ENCODE measurements at regions not wholly inside any gene's neighbourhood (a gene's known extent, or its start where the extent isn't known, plus 50 kb on each side); places are given as distances from the start of the nearest gene placed in this dataset.

DNA sequence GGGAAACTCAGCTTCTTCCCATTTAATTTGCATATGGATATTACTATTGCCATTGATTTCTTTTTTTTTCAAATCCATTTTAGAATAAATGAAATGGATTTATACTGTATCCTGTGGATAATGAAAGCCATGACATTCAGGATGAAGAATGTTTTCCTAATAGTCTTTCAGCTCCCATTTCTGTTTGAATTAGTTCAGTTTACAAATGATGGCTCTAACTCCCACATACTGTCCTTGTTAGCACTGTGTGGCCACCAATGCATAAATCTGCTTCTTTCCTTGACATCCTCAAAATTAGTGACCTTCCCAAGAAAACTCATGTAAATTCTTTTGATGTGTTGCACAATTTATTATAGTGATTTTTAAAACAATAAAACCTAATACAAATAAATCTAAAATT is 693.2 kb upstream of the GJE1 start:
- FAIRE-seq, result no peak
- TF ChIP-seq POLR2A (IDR thresholded peaks at IDR 0.05; ENCODE audit: low read depth, low read length), result no peak
- DNase-seq (ENCODE audit: insufficient read length, low spot score), result no peak

GRCh38 chr6:141437685-141438084 is 695.0 kb upstream of the GJE1 start:
- FAIRE-seq (no peak), DNase-seq (ENCODE audit: insufficient read length, low spot score) (no peak)
- TF ChIP-seq POLR2A (IDR thresholded peaks at IDR 0.05; ENCODE audit: low read depth, low read length), result no peak

DNA sequence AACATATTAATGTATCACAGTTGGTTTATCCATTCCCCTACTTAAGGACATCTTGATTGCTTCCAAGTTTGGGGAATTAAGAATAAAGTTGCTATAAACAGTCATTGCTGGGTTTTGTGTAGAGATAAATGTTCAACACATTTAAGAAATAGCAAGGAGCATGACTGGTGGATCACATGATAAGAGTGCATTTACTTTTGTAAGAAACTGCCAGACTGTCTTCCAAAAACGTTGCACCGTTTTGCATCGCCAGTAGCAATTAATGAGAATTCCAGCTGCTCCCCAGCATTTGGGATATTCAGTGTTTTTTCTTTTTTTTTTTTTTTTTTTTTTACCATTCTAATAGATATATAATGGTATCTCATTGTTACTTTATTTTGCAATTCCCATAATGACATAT is 695.7 kb upstream of the GJE1 start:
- DNase-seq (ENCODE audit: insufficient read length, low spot score), result no peak
- FAIRE-seq, result no peak

GRCh38 chr6:141426400-141426980 is 706.2 kb upstream of the GJE1 start:
- no peak for DNase-seq (ENCODE audit: insufficient read length, low spot score)
- FAIRE-seq, result no peak
- no peak for TF ChIP-seq POLR2A (IDR thresholded peaks at IDR 0.05; ENCODE audit: low read depth, low read length)

More for the DNA sequence above, 695.7 kb upstream of the GJE1 start:
- no peak for TF ChIP-seq POLR2A (IDR thresholded peaks at IDR 0.05; ENCODE audit: low read depth, low read length)

GRCh38 chr6:141421378-141421777 is 711.3 kb upstream of the GJE1 start:
- FAIRE-seq, result peak; percentile 87
- no peak for TF ChIP-seq POLR2A (IDR thresholded peaks at IDR 0.05; ENCODE audit: low read depth, low read length)
- DNase-seq (ENCODE audit: insufficient read length, low spot score), result no peak

DNA sequence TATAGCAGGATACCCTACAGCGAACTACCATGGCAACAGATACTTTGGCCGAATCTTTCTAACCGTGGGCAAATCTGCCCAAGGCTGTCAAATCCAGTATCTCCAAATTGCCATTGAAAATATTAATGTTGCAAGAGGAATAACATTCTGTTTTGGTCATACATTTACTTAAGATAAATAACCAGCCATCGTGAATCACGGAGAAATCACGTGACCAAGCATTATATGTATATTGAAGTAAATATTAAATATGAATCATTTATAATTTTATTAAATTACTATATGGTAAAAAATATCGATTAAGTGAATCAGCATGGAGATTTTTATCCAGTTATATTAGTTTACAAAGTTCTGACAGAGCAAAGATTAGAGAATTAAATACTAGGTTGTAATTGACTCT is 714.6 kb upstream of the GJE1 start:
- no peak for FAIRE-seq
- TF ChIP-seq POLR2A (IDR thresholded peaks at IDR 0.05; ENCODE audit: low read depth, low read length), result no peak
- DNase-seq (ENCODE audit: insufficient read length, low spot score), result no peak

DNA sequence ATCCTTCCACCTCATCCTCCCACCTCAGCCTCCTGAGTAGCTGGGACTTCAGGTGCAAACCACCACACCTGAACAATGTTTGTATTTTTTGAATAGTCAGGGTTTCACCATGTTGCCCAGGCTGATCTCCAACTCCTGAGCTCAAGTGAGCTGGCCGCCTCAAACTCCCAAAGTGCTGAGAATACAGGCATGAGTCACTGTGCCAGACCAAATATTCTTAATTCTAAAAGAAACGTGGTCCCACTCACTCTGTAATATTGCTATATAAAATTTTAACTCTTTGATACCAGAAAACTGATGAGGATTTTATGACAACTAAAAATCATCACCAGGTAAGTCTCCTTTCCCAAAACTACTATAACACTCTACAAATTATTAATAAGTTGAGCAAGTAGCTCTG is 716.8 kb upstream of the GJE1 start:
- no peak for FAIRE-seq
- no peak for TF ChIP-seq POLR2A (IDR thresholded peaks at IDR 0.05; ENCODE audit: low read depth, low read length)
- DNase-seq (ENCODE audit: insufficient read length, low spot score), result no peak

- TF ChIP-seq POLR2A (IDR thresholded peaks at IDR 0.05; ENCODE audit: low read depth, low read length), result no peak
- DNase-seq (ENCODE audit: insufficient read length, low spot score), result no peak
- FAIRE-seq, result no peak
Measured at GRCh38 chr6:141413196-141413595, 719.5 kb upstream of the GJE1 start.

DNA sequence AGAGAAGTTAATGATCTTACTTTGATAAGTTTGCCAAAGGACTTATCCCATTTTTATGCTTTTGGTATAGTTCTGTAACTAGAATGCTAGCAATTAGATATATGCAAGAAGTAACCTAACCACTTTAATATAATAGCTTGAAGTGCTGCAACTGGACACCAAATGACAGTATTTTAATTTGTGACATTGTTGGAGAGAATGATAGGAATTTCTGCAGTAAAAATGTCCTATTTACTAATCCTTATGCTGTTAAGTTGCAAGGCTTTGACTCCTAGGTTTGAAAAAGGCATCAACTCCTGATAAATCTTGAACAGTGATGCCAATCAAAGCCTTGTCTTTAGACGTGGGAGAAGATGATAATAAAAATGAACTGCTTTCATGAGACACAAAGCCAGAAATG is 726.0 kb upstream of the GJE1 start:
- DNase-seq (ENCODE audit: insufficient read length, low spot score) (no peak), FAIRE-seq (no peak)
- TF ChIP-seq POLR2A (IDR thresholded peaks at IDR 0.05; ENCODE audit: low read depth, low read length), result no peak

- DNase-seq (ENCODE audit: insufficient read length, low spot score), result no peak
- TF ChIP-seq POLR2A (IDR thresholded peaks at IDR 0.05; ENCODE audit: low read depth, low read length), result no peak
- FAIRE-seq, result no peak
Measured at GRCh38 chr6:141403827-141404226, 728.9 kb upstream of the GJE1 start.

DNA sequence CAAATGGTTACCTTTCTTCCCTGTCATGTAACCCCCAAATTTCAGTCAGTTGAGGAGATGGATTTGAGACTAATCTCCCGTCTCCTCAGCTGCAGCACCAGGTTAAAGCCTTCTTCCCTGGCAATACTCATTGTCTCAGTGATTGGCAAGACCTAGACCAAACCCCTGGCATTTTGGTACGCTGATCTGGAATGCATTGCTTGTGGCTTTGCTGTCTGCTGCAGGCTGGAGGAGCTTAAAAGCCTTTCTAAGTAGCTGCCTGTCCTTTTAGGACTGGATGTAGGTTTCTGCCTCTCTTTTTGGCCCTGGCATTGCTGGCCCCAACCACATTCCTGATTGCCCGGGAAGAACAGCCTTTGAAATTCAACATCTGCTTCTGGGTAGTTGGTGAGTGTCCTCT is 729.6 kb upstream of the GJE1 start:
- TF ChIP-seq POLR2A (IDR thresholded peaks at IDR 0.05; ENCODE audit: low read depth, low read length), result no peak
- DNase-seq (ENCODE audit: insufficient read length, low spot score) (no peak), FAIRE-seq (no peak)

GRCh38 chr6:141402489-141402888 is 730.2 kb upstream of the GJE1 start:
- no peak for FAIRE-seq

DNA sequence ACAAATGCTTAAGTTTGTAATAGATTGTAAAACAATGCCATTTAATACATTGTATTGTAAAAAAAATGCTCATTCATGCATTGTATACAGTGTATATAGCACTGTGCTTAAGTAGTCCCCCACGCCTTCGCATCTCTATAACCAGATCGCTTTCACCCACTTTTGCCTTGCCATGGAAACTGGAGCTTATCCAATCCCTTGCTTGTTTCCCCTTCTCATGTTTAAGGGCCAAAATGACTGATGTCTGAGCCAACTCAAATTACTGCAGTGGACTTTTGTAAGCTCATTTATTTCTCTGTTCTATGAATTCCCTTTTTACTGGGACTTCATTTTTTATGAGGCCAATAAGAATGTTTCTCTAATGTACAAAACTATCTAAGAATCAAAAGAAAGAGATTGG is 730.9 kb upstream of the GJE1 start:
- FAIRE-seq (no peak), DNase-seq (ENCODE audit: insufficient read length, low spot score) (no peak)
- TF ChIP-seq POLR2A (IDR thresholded peaks at IDR 0.05; ENCODE audit: low read depth, low read length), result no peak

More at GRCh38 chr6:141402489-141402888, 730.2 kb upstream of the GJE1 start:
- DNase-seq (ENCODE audit: insufficient read length, low spot score), result no peak
- TF ChIP-seq POLR2A (IDR thresholded peaks at IDR 0.05; ENCODE audit: low read depth, low read length), result no peak

GRCh38 chr6:141401168-141401567 is 731.6 kb upstream of the GJE1 start:
- TF ChIP-seq POLR2A (IDR thresholded peaks at IDR 0.05; ENCODE audit: low read depth, low read length), result no peak

GRCh38 chr6:141398949-141399348 is 733.8 kb upstream of the GJE1 start:
- no peak for TF ChIP-seq POLR2A (IDR thresholded peaks at IDR 0.05; ENCODE audit: low read depth, low read length)
- DNase-seq (ENCODE audit: insufficient read length, low spot score), result no peak
- FAIRE-seq, result no peak

More at GRCh38 chr6:141401168-141401567, 731.6 kb upstream of the GJE1 start:
- FAIRE-seq (no peak), DNase-seq (ENCODE audit: insufficient read length, low spot score) (no peak)

All from H54 (cell line).